Endothelial cell of umbilical vein (primary cell): ENCODE measurements at regions not wholly inside any gene's neighbourhood (a gene's known extent, or its start where the extent isn't known, plus 50 kb on each side); places are given as distances from the start of the nearest gene placed in this dataset.

Experiments
- BruUV-seq: library from RNA; stranded (reverse); fragments of 400-500 nt; replicated peaks from 2 replicates; lab custom pipeline; 2021; lab: Mats Ljungman, UMichigan
- CTCF ChIA-PET: fragments of 300-600, 350-600 bp; sonication (Branson Sonifier 250); formaldehyde crosslinking; loops from one replicate; lab custom pipeline; 2021; ENCODE audit warnings: antibody characterized with exemption, inconsistent platforms; lab: Charles Lee
- POLR2A ChIA-PET: fragments of 300-600, 350-600 bp; sonication (Branson Sonifier 250); formaldehyde crosslinking; loops from one replicate; lab custom pipeline; 2021; ENCODE audit warnings: antibody characterized with exemption, inconsistent platforms; lab: Charles Lee
- DNase-seq: peaks from one replicate; pipeline ENCODE4 v3.0.0-alpha.2; 2011; ENCODE audit warnings: low read depth, low spot score
- FAIRE-seq: peaks from 2 replicates; lab custom pipeline; 2011; peaks lifted over from hg19 to GRCh38; lab: Jason Lieb, UNC
- H2AFZ ChIP-seq: 2 replicates; pipeline ENCODE4 v1.6.0; 2012; ENCODE audit warnings: low read depth, low read length, control low read depth, inconsistent platforms
- H3K27ac ChIP-seq: 2 replicates; pipeline ENCODE4 v1.5.1; 2011; ENCODE audit warnings: low read depth, mild to moderate bottlenecking, control low read depth, low read length, moderate library complexity; ENCODE audit not compliant: insufficient read depth
- H3K27me3 ChIP-seq, 2 experiments: 2 replicates each; pipeline versions ENCODE4 v1.6.0 to v1.6.1; 2011; ENCODE audit warnings: low read length in 2 of 2, mixed read lengths in 1 of 2; ENCODE audit not compliant: control insufficient read depth in 2 of 2, insufficient read depth in 2 of 2
- H3K36me3 ChIP-seq, 2 experiments: 2 replicates in 1 of 2; 3 replicates in 1 of 2; pipeline ENCODE4 v1.5.1; 2011; ENCODE audit warnings: low read length in 2 of 2, mild to moderate bottlenecking in 1 of 2, moderate library complexity in 1 of 2; ENCODE audit not compliant: control insufficient read depth in 2 of 2, insufficient read depth in 2 of 2; ENCODE audit errors: extremely low read depth in 1 of 2
- H3K4me1 ChIP-seq: 3 replicates; pipeline ENCODE4 v1.5.1; 2011; ENCODE audit warnings: mild to moderate bottlenecking, low read length; ENCODE audit not compliant: control insufficient read depth, insufficient read depth; ENCODE audit errors: extremely low read depth
- H3K4me2 ChIP-seq: 2 replicates; pipeline ENCODE4 v1.6.1; 2011; ENCODE audit warnings: low read length, control low read depth, mixed read lengths; ENCODE audit not compliant: insufficient read depth
- H3K4me3 ChIP-seq, 3 experiments: fragments of 200-600 bp in 1 of 3; sonication (generic), shearing (Covaris generic) in 1 of 3; replicated peaks in 1 of 3; 2 replicates each; pipeline ENCODE4 v1.5.1; 2011 to 2016; ENCODE audit warnings: control low read depth in 3 of 3, low read length in 3 of 3, mild to moderate bottlenecking in 2 of 3, inconsistent platforms in 1 of 3, low read depth in 1 of 3, moderate library complexity in 1 of 3; ENCODE audit not compliant: insufficient read depth in 1 of 3
- H3K79me2 ChIP-seq: 2 replicates; pipeline ENCODE4 v1.6.0; 2012; ENCODE audit warnings: low read length, inconsistent platforms; ENCODE audit not compliant: control insufficient read depth, insufficient read depth
- H3K9ac ChIP-seq: replicated peaks from 2 replicates; pipeline ENCODE3; 2011; ENCODE audit warnings: low read length, control low read depth; ENCODE audit not compliant: insufficient read depth; ENCODE audit errors: extremely low read depth
- H3K9me1 ChIP-seq: replicated peaks from 3 replicates; pipeline ENCODE4 v1.6.0; 2011; ENCODE audit warnings: mild to moderate bottlenecking, low read length; ENCODE audit not compliant: control insufficient read depth, insufficient read depth; ENCODE audit errors: extremely low read depth
- H3K9me3 ChIP-seq: replicated peaks from 2 replicates; pipeline ENCODE4 v1.5.1; 2012; ENCODE audit warnings: low read length, inconsistent platforms; ENCODE audit not compliant: control insufficient read depth, insufficient read depth
- H4K20me1 ChIP-seq: replicated peaks from 2 replicates; pipeline ENCODE3; 2011; ENCODE audit warnings: mild to moderate bottlenecking, low read length; ENCODE audit not compliant: control insufficient read depth, insufficient read depth; ENCODE audit errors: extremely low read depth
- EZH2 ChIP-seq: IDR thresholded peaks from 2 replicates; pipeline ENCODE4 v1.6.1; 2012; ENCODE audit warnings: borderline replicate concordance, low read depth, mild to moderate bottlenecking, moderate library complexity, low read length, inconsistent platforms; ENCODE audit not compliant: severe bottlenecking
- FOS ChIP-seq: IDR thresholded peaks from 2 replicates; pipeline ENCODE4 v1.6.1; 2011; ENCODE audit warnings: mild to moderate bottlenecking, low read length, moderate library complexity, borderline replicate concordance; ENCODE audit not compliant: insufficient read depth
- GATA2 ChIP-seq: IDR thresholded peaks from 2 replicates; pipeline ENCODE4 v1.7.0; 2011; ENCODE audit warnings: low read depth, mild to moderate bottlenecking, moderate library complexity, mixed read lengths, low read length; ENCODE audit not compliant: insufficient read length, insufficient read depth
- JUN ChIP-seq: IDR thresholded peaks from 2 replicates; pipeline ENCODE4 v1.6.1; 2011; ENCODE audit warnings: borderline replicate concordance, low read depth; ENCODE audit not compliant: insufficient read length, insufficient read depth
- MYC ChIP-seq: IDR thresholded peaks from one replicate; pipeline ENCODE4 v1.6.1; 2011; ENCODE audit warnings: mild to moderate bottlenecking, low read depth, low read length
- POLR2A ChIP-seq: IDR thresholded peaks from 2 replicates; pipeline ENCODE4 v1.6.1; 2012; ENCODE audit warnings: low read depth, mild to moderate bottlenecking, control low read depth, low read length
- POLR2AphosphoS5 ChIP-seq: IDR thresholded peaks from 2 replicates; pipeline ENCODE4 v1.6.1; 2012; ENCODE audit warnings: low read depth, mild to moderate bottlenecking, control low read depth, low read length, moderate library complexity; ENCODE audit not compliant: insufficient read depth
- dilution Hi-C: fragments of 300-500 bp; cut with MboI; formaldehyde crosslinking; loops from one replicate; pipeline ENCODE4 v1.15.0; 2019; ENCODE audit warnings: low sequenced_read_pairs; ENCODE audit not compliant: extremely low pct_ligation_motif_present
- intact Hi-C: fragments of 100-400 bp; cut with micrococcal nuclease; formaldehyde crosslinking; loops from one replicate; pipeline ENCODE4 v1.10.0; 2022
- TF ChIP-seq, protein P1 (sequence below): IDR thresholded peaks from 2 replicates; pipeline ENCODE4 v1.6.1; 2011; ENCODE audit not compliant: insufficient read depth, insufficient read length

DNA sequence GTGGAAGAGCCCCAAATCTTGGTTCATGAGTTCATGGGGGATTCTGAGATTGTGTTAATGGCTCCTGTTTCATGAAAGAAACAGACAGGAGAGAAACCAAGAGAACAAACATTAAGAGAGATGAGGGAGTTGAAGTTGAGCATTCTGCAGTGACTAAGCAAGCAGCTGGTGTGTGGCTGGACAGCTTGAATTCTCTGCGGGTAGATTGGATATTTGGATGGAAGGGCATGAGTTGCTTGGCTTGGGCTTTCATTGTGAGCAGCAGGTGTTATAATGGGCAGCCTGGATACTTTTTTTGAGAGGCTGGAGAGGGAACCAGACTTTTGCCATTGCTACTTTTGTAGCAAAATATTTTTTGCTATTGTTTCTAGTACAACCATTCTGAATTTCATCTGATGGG, 346.8 kb upstream of the SATB1 start:
- dilution Hi-C loops = no loop called here
- Histone ChIP-seq H3K4me1 (no peaks in the 10 kb centered on the region), H3K79me2 (no peaks in the 10 kb centered on the region), H4K20me1 (no peaks in the 10 kb centered on the region), H3K9ac (no peak overlapping the region), H3K36me3 (no peaks in the 10 kb centered on the region), H3K4me2 (no peak overlapping the region), H3K27ac (no peak overlapping the region), H3K9me3 (no peaks in the 10 kb centered on the region), H3K27me3 (no peaks in the 10 kb centered on the region), H3K9me1 (no peaks in the 10 kb centered on the region), H3K4me3 (no peak overlapping the region), H2AFZ (no peak overlapping the region)
- BruUV-seq = no TSS peak
- intact Hi-C loops = no loop called here
- FAIRE-seq (no peak), DNase-seq (no peak)
- POLR2A ChIA-PET = no interaction called here
- CTCF ChIA-PET = no interaction called here
- TF ChIP-seq MYC (no peak), GATA2 (no peak), POLR2AphosphoS5 (no peak), POLR2A (no peak), EZH2 (no peak), JUN (no peak), FOS (no peak)
- TF ChIP-seq, protein P1, sequence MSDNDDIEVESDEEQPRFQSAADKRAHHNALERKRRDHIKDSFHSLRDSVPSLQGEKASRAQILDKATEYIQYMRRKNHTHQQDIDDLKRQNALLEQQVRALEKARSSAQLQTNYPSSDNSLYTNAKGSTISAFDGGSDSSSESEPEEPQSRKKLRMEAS = no peak

DNA sequence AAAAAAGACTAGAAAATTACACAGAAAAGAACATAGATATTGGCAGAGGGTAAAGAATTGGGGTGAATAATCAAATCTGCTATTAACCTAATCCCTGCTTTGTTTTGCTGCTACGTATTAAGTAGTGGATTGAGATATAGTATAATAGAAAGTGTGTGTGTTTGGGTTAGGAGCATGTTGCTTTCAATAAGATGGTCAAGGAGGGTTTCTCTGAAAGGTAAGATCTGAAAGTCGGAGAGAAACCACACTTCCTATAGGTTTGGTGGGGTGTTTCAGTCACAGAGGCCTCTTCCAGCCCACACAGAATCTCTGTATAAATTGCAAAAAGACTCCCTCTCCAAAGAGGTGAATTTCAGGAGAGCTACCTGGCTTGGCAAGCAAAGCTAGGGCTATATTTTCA, 345.7 kb upstream of the SATB1 start:
- Histone ChIP-seq H3K4me2 (no peak overlapping the region), H3K9me1 (no peaks in the 10 kb centered on the region), H3K79me2 (no peaks in the 10 kb centered on the region), H3K27me3 (no peaks in the 10 kb centered on the region), H3K9ac (no peak overlapping the region), H3K4me3 (no peak overlapping the region), H3K9me3 (peaks cover 3% of the 10 kb centered on the region), H4K20me1 (no peaks in the 10 kb centered on the region), H2AFZ (no peak overlapping the region), H3K4me1 (no peaks in the 10 kb centered on the region), H3K27ac (no peak overlapping the region), H3K36me3 (no peaks in the 10 kb centered on the region)
- POLR2A ChIA-PET = no interaction called here
- FAIRE-seq = no peak
- intact Hi-C loops (no loop called here), dilution Hi-C loops (no loop called here)
- TF ChIP-seq, protein P1 = no peak
- TF ChIP-seq EZH2 = no peak
- DNase-seq = no peak
- no TSS peak for BruUV-seq
- CTCF ChIA-PET = no interaction called here
